ENCODE measurements at regions not wholly inside any gene's neighbourhood (a gene's known extent, or its start where the extent isn't known, plus 50 kb on each side); places are given as distances from the start of the nearest gene placed in this dataset.

GRCh38 chr7:53542157-53542556 is 506.7 kb downstream of the POM121L12 start:
- TF ChIP-seq GATA3 (IDR thresholded peaks at IDR 0.05; ENCODE audit: low read depth, low read length) (peak; percentile 47; the same call in 1 of the 2 replicates), GATA2 (IDR thresholded peaks at IDR 0.05; ENCODE audit: low read depth, low read length) (peak; percentile 54; the same call in 1 of the 2 replicates)

Data from SH-SY5Y (cell line).